ENCODE measurements at regions not wholly inside any gene's neighbourhood (a gene's known extent, or its start where the extent isn't known, plus 50 kb on each side); places are given as distances from the start of the nearest gene placed in this dataset.

DNA sequence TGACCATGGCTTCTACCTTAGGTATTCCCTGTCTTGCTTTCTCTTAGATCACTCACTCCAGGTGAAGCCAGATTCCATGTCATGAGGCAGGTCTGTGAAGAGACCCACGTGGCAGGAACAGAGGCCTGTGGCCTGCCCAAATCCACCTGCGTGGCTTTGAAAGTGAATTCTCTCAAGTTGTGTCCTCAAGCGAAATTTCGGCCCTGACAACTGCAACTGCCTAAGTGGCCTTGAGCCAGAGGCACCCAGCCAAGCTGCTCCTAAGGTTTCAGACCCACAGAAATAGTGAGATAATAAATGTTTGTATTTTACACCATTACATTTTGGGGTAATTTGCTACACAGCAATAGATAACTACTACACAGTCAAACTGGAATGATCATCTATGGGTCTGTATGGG lies 497.9 kb downstream of the XYLT1 start:
- TF ChIP-seq, protein P1, sequence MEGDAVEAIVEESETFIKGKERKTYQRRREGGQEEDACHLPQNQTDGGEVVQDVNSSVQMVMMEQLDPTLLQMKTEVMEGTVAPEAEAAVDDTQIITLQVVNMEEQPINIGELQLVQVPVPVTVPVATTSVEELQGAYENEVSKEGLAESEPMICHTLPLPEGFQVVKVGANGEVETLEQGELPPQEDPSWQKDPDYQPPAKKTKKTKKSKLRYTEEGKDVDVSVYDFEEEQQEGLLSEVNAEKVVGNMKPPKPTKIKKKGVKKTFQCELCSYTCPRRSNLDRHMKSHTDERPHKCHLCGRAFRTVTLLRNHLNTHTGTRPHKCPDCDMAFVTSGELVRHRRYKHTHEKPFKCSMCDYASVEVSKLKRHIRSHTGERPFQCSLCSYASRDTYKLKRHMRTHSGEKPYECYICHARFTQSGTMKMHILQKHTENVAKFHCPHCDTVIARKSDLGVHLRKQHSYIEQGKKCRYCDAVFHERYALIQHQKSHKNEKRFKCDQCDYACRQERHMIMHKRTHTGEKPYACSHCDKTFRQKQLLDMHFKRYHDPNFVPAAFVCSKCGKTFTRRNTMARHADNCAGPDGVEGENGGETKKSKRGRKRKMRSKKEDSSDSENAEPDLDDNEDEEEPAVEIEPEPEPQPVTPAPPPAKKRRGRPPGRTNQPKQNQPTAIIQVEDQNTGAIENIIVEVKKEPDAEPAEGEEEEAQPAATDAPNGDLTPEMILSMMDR (IDR thresholded peaks at IDR 0.05) = no peak
- TF ChIP-seq POLR2A (IDR thresholded peaks at IDR 0.05) = no peak
